Neural cell (in vitro differentiated cells): ENCODE measurements at regions not wholly inside any gene's neighbourhood (a gene's known extent, or its start where the extent isn't known, plus 50 kb on each side); places are given as distances from the start of the nearest gene placed in this dataset.

Experiments
- H2AFZ ChIP-seq: fragments of 200-600, 300-800 bp; sonication (generic), shearing (Covaris generic); 2 replicates; pipeline ENCODE4 v1.6.0; 2014; ENCODE audit warnings: low read depth, mild to moderate bottlenecking, antibody characterized with exemption, low read length, moderate library complexity
- H3F3A ChIP-seq: fragments of 200-600 bp; shearing (Covaris generic); 2 replicates; pipeline ENCODE4 v1.6.1; 2016; ENCODE audit warnings: mild to moderate bottlenecking, moderate library complexity, mixed read lengths, antibody characterized with exemption, low read length; ENCODE audit not compliant: insufficient read depth, poor library complexity, severe bottlenecking
- H3K27ac ChIP-seq: fragments of 200-600, 300-800 bp; sonication (generic), shearing (Covaris generic); 2 replicates; pipeline ENCODE4 v1.5.1; 2014; ENCODE audit warnings: mild to moderate bottlenecking, low read length, moderate library complexity
- H3K27me3 ChIP-seq: fragments of 300-800, 200-600 bp; sonication (generic), shearing (Covaris generic); 2 replicates; pipeline ENCODE4 v1.6.0; 2014; ENCODE audit warnings: mild to moderate bottlenecking, low read depth, low read length, moderate library complexity; ENCODE audit not compliant: insufficient read depth
- H3K36me3 ChIP-seq: fragments of 300-800, 200-600 bp; sonication (generic), shearing (Covaris generic); 2 replicates; pipeline ENCODE4 v1.5.1; 2014; ENCODE audit warnings: mild to moderate bottlenecking, antibody characterized with exemption, low read length, moderate library complexity; ENCODE audit not compliant: insufficient read depth
- H3K4me2 ChIP-seq: fragments of 300-800, 200-600 bp; sonication (generic), shearing (Covaris generic); 2 replicates; pipeline ENCODE4 v1.6.0; 2014; ENCODE audit warnings: mild to moderate bottlenecking, low read length
- H3K4me3 ChIP-seq: fragments of 300-800, 200-600 bp; sonication (generic), shearing (Covaris generic); 2 replicates; pipeline ENCODE4 v1.5.1; 2014; ENCODE audit warnings: mild to moderate bottlenecking, low read length, moderate library complexity
- H3K79me2 ChIP-seq: fragments of 200-600 bp; shearing (Covaris generic); replicated peaks from 2 replicates; pipeline ENCODE4 v1.6.0; 2014; ENCODE audit warnings: mild to moderate bottlenecking, low read length, moderate library complexity; ENCODE audit not compliant: insufficient read depth
- H3K9ac ChIP-seq: fragments of 300-800, 200-600 bp; sonication (generic), shearing (Covaris generic); 2 replicates; pipeline ENCODE4 v1.6.1; 2016; ENCODE audit warnings: mild to moderate bottlenecking, low read length, mixed read lengths
- H3K9me2 ChIP-seq: fragments of 200-600 bp; shearing (Covaris generic); 2 replicates; pipeline ENCODE4 v1.6.1; 2016; ENCODE audit warnings: mild to moderate bottlenecking, low read length, mixed read lengths; ENCODE audit not compliant: insufficient read depth
- H3K9me3 ChIP-seq: fragments of 200-600, 300-800 bp; sonication (generic), shearing (Covaris generic); 2 replicates; pipeline ENCODE4 v1.6.1; 2016; ENCODE audit warnings: mild to moderate bottlenecking, mixed run types, low read length, moderate library complexity, mixed read lengths
- H4K20me1 ChIP-seq: fragments of 200-600 bp; shearing (Covaris generic); 2 replicates; pipeline ENCODE4 v1.6.1; 2016; ENCODE audit warnings: mild to moderate bottlenecking, mixed run types; ENCODE audit not compliant: insufficient read depth
- EP300 ChIP-seq: fragments of 450-650 bp; conservative IDR thresholded peaks from 2 replicates; pipeline ENCODE4 v1.6.1; 2014; ENCODE audit warnings: antibody characterized with exemption, mild to moderate bottlenecking, moderate library complexity; ENCODE audit not compliant: poor library complexity, severe bottlenecking
- EZH2 ChIP-seq: fragments of 200-600, 300-800 bp; shearing (Covaris generic), sonication (generic); IDR thresholded peaks from 2 replicates; pipeline ENCODE4 v1.6.1; 2014; ENCODE audit warnings: antibody characterized with exemption, low read length, borderline replicate concordance, mild to moderate bottlenecking; ENCODE audit not compliant: insufficient read depth, poor library complexity, severe bottlenecking
- MXI1 ChIP-seq: fragments of 450-650 bp; conservative IDR thresholded peaks from 2 replicates; pipeline ENCODE4 v1.6.1; 2014; ENCODE audit warnings: antibody characterized with exemption, mild to moderate bottlenecking; ENCODE audit not compliant: poor library complexity, severe bottlenecking
- POLR2AphosphoS5 ChIP-seq: IDR thresholded peaks from 2 replicates; pipeline ENCODE4 v1.6.1; 2012
- RAD21 ChIP-seq: fragments of 450-650 bp; conservative IDR thresholded peaks from 2 replicates; pipeline ENCODE4 v1.6.1; 2014; ENCODE audit warnings: antibody characterized with exemption, mild to moderate bottlenecking, moderate library complexity
- SMC3 ChIP-seq: fragments of 450-650 bp; conservative IDR thresholded peaks from 2 replicates; pipeline ENCODE4 v1.6.1; 2014; ENCODE audit warnings: antibody characterized with exemption, mild to moderate bottlenecking, moderate library complexity; ENCODE audit not compliant: poor library complexity
- TAF1 ChIP-seq: IDR thresholded peaks from 2 replicates; pipeline ENCODE4 v1.6.1; 2012; ENCODE audit warnings: low read depth
- TF ChIP-seq, protein P1 (sequence below): fragments of 450-650 bp; IDR thresholded peaks from 2 replicates; pipeline ENCODE4 v1.5.1; 2014; ENCODE audit warnings: antibody characterized with exemption, mild to moderate bottlenecking, moderate library complexity; ENCODE audit not compliant: poor library complexity, severe bottlenecking
- TF ChIP-seq, protein P2 (sequence below): IDR thresholded peaks from 2 replicates; pipeline ENCODE4 v1.6.1; 2012; ENCODE audit warnings: borderline replicate concordance

DNA sequence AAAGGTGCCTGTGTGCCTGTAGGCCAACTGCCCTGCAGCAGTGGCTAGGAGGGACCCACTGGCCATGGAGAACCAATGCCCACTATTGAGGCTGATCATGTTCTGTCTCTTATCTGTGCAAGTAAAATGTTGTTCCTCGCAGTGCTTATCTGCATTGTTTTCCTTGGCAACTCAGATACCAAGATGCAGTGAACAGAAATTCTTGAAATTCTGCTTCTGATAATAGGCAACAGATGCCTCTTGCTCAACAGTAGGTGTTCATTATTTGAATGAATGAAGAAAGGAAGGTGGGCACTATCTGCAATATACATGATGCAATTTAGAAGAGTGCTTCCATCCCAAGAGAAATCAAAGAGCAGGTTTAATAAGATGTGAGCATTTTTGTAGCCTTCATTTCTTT lies 232.2 kb downstream of the NUAK1 start:
- no peaks in the 10 kb centered on the region for H3F3A ChIP-seq
- H3K36me3 ChIP-seq = no peaks in the 10 kb centered on the region
- no peak overlapping the region for H2AFZ ChIP-seq
- H3K4me3 ChIP-seq = no peak overlapping the region
- no peak overlapping the region for H3K27ac ChIP-seq
- TF ChIP-seq TAF1 (no peak), EZH2 (no peak), MXI1 (no peak), POLR2AphosphoS5 (no peak), SMC3 (no peak), RAD21 (no peak), EP300 (no peak)
- TF ChIP-seq, protein P1, sequence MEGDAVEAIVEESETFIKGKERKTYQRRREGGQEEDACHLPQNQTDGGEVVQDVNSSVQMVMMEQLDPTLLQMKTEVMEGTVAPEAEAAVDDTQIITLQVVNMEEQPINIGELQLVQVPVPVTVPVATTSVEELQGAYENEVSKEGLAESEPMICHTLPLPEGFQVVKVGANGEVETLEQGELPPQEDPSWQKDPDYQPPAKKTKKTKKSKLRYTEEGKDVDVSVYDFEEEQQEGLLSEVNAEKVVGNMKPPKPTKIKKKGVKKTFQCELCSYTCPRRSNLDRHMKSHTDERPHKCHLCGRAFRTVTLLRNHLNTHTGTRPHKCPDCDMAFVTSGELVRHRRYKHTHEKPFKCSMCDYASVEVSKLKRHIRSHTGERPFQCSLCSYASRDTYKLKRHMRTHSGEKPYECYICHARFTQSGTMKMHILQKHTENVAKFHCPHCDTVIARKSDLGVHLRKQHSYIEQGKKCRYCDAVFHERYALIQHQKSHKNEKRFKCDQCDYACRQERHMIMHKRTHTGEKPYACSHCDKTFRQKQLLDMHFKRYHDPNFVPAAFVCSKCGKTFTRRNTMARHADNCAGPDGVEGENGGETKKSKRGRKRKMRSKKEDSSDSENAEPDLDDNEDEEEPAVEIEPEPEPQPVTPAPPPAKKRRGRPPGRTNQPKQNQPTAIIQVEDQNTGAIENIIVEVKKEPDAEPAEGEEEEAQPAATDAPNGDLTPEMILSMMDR = no peak
- TF ChIP-seq, protein P2, sequence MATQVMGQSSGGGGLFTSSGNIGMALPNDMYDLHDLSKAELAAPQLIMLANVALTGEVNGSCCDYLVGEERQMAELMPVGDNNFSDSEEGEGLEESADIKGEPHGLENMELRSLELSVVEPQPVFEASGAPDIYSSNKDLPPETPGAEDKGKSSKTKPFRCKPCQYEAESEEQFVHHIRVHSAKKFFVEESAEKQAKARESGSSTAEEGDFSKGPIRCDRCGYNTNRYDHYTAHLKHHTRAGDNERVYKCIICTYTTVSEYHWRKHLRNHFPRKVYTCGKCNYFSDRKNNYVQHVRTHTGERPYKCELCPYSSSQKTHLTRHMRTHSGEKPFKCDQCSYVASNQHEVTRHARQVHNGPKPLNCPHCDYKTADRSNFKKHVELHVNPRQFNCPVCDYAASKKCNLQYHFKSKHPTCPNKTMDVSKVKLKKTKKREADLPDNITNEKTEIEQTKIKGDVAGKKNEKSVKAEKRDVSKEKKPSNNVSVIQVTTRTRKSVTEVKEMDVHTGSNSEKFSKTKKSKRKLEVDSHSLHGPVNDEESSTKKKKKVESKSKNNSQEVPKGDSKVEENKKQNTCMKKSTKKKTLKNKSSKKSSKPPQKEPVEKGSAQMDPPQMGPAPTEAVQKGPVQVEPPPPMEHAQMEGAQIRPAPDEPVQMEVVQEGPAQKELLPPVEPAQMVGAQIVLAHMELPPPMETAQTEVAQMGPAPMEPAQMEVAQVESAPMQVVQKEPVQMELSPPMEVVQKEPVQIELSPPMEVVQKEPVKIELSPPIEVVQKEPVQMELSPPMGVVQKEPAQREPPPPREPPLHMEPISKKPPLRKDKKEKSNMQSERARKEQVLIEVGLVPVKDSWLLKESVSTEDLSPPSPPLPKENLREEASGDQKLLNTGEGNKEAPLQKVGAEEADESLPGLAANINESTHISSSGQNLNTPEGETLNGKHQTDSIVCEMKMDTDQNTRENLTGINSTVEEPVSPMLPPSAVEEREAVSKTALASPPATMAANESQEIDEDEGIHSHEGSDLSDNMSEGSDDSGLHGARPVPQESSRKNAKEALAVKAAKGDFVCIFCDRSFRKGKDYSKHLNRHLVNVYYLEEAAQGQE = no peak
- no peaks in the 10 kb centered on the region for H3K79me2 ChIP-seq
- H3K9me3 ChIP-seq = no peaks in the 10 kb centered on the region
- H4K20me1 ChIP-seq = no peaks in the 10 kb centered on the region
- H3K9me2 ChIP-seq = no peaks in the 10 kb centered on the region
- H3K27me3 ChIP-seq = no peaks in the 10 kb centered on the region
- H3K4me2 ChIP-seq = no peak overlapping the region
- no peak overlapping the region for H3K9ac ChIP-seq

DNA sequence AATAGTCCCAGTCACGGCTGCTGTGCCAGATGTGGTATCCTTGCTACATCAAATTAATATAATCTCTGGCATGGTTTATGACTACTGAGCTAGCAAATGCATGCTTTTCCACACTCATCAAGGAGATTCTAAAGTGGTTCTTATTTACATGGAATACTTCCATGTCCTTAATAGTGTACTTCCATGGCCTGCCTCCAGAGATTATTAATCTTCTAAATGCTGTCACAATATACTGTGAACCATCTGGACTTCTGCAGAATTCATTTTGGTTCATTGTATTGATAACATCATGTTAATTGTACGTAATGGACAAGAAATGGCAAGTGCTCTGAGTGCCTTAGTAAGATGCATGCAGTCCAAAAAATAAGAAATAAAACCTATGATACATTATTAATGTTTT lies 230.8 kb downstream of the NUAK1 start:
- H3F3A ChIP-seq = no peaks in the 10 kb centered on the region
- H2AFZ ChIP-seq = no peak overlapping the region
- no peaks in the 10 kb centered on the region for H3K27me3 ChIP-seq

More for the DNA sequence above, 230.8 kb downstream of the NUAK1 start:
- Histone ChIP-seq H3K36me3 (no peaks in the 10 kb centered on the region), H3K9me3 (no peaks in the 10 kb centered on the region), H3K4me3 (no peak overlapping the region), H3K9me2 (no peaks in the 10 kb centered on the region), H4K20me1 (no peaks in the 10 kb centered on the region), H3K4me2 (no peak overlapping the region), H3K9ac (no peak overlapping the region), H3K27ac (no peak overlapping the region), H3K79me2 (no peaks in the 10 kb centered on the region)
- TF ChIP-seq, protein P2 = no peak
- TF ChIP-seq TAF1 (no peak), POLR2AphosphoS5 (no peak), EZH2 (no peak), EP300 (no peak)
